ENCODE measurements at regions not wholly inside any gene's neighbourhood (a gene's known extent, or its start where the extent isn't known, plus 50 kb on each side); places are given as distances from the start of the nearest gene placed in this dataset.

DNA sequence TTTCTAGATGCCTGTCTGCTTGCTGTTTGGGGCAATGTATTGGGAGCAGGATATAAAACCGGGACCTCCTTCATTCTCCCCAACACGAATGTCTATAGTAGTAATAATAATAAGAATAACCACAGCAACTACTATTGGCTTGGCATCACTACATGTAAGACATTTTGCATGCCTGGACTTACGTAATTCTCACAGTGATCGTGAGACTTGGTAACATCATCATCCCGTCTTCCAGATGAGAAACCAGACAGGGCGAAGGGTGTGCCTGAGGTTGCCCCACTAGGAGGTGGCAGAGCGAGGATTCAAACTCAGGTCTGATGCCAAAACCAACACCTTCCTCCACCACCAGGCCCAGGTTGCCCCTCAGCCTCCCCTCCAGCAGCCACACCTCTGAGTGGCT is 185.1 kb downstream of the RGS3 start:
- TF ChIP-seq CTCF (optimal IDR thresholded peaks at IDR 0.05 in 1 of 3, IDR thresholded peaks at IDR 0.05 in 1 of 3, conservative IDR thresholded peaks at IDR 0.05 in 1 of 3; ENCODE audit: extremely low read depth in 1 of 3, insufficient read depth in 2 of 3, low read length in 3 of 3), result no peak
- TF ChIP-seq EZH2 (IDR thresholded peaks at IDR 0.05; ENCODE audit: low read length), result no peak

Measured in keratinocyte (primary cell).